ENCODE measurements at regions not wholly inside any gene's neighbourhood (a gene's known extent, or its start where the extent isn't known, plus 50 kb on each side); places are given as distances from the start of the nearest gene placed in this dataset.

- Histone ChIP-seq H3K27ac (ENCODE audit: insufficient read length, low read depth, low read length) (no peak overlapping the region), H3K9ac (ENCODE audit: extremely low read depth, insufficient read length, low read length) (no peak overlapping the region), H3K9me3 (ENCODE audit: control insufficient read depth, low read depth, low read length) (no peaks in the 10 kb centered on the region), H3K23me2 (ENCODE audit: insufficient read length, low read depth, low read length, poor library complexity, severe bottlenecking) (no peaks in the 10 kb centered on the region), H3K4me1 (ENCODE audit: insufficient read depth, low read length) (no peaks in the 10 kb centered on the region), H2AK5ac (ENCODE audit: insufficient read length, low read length) (no peak overlapping the region), H3K79me2 (ENCODE audit: insufficient read depth, low read length) (no peaks in the 10 kb centered on the region), H4K8ac (replicated peaks; ENCODE audit: insufficient read length, low read depth, low read length) (no peak overlapping the region), H2BK120ac (ENCODE audit: low read depth, low read length, poor library complexity, severe bottlenecking) (no peak overlapping the region), H3K18ac (ENCODE audit: insufficient read length, low read depth, low read length) (no peak overlapping the region), H2BK15ac (ENCODE audit: low read depth, low read length) (no peak overlapping the region), H3K79me1 (ENCODE audit: insufficient read depth, low read depth, low read length, poor library complexity, severe bottlenecking) (no peaks in the 10 kb centered on the region), H3K27me3 (ENCODE audit: insufficient read depth, low read length) (no peaks in the 10 kb centered on the region), H3K56ac (ENCODE audit: insufficient read length, low read depth, low read length) (no peak overlapping the region), H3K14ac (ENCODE audit: insufficient read depth, low read length) (no peak overlapping the region), H3K4me2 (ENCODE audit: insufficient read depth, insufficient read length, low read length) (no peak overlapping the region), H3K23ac (ENCODE audit: insufficient read length, low read depth, low read length) (no peak overlapping the region), H3K4ac (ENCODE audit: low read depth, low read length) (no peak overlapping the region), H2AFZ (ENCODE audit: low read length) (no peak overlapping the region), H4K5ac (ENCODE audit: insufficient read length, low read depth, low read length) (no peak overlapping the region), H2BK12ac (ENCODE audit: insufficient read length, low read depth, low read length) (no peak overlapping the region), H3T11ph (ENCODE audit: low read length) (no peak overlapping the region), H2BK20ac (ENCODE audit: low read depth, low read length, poor library complexity, severe bottlenecking) (no peak overlapping the region), H4K91ac (ENCODE audit: insufficient read length, low read depth, low read length) (no peak overlapping the region), H2BK5ac (ENCODE audit: insufficient read length, low read length) (no peak overlapping the region), H4K20me1 (ENCODE audit: control insufficient read depth, insufficient read depth, insufficient read length) (no peaks in the 10 kb centered on the region)
- DNase-seq, result no peak
- Mint-ChIP-seq H3K4me1 (no peaks in the 10 kb centered on the region; a peak in 1 of 4 replicates), H3K4me3 (no peak overlapping the region), H3K27ac (no peak overlapping the region), H3K36me3 (ENCODE audit: insufficient read depth in 1 of 3, low read depth in 3 of 3) (no peaks in the 10 kb centered on the region; a peak in 1 of 7 replicates), H3K27me3 (ENCODE audit: low read depth) (peaks cover 7% of the 10 kb centered on the region; the same call in 1 of the 2 replicates), H3K9me3 (no peaks in the 10 kb centered on the region)
- TF ChIP-seq CTCF (conservative IDR thresholded peaks at IDR 0.05), result no peak
- no CpG with 5 or more reads among the region's 1 CpG for WGBS (ENCODE audit: extremely low coverage, insufficient read length, low lambda C conversion rate)
Measured at GRCh38 chr13:108483981-108484380, 145.4 kb upstream of the MYO16 start.
